ENCODE measurements at regions not wholly inside any gene's neighbourhood (a gene's known extent, or its start where the extent isn't known, plus 50 kb on each side); places are given as distances from the start of the nearest gene placed in this dataset.

GRCh38 chr11:19647816-19648215, 64.8 kb upstream of the NAV2 start:
- TF ChIP-seq CTCF (IDR thresholded peaks at IDR 0.05) (no peak), POLR2A (IDR thresholded peaks at IDR 0.05) (no peak)

All from esophagus squamous epithelium (tissue), 4 donors.